SK-N-SH treated with all-trans-retinoic acid at 6 μM for 48 hours (cell line): ENCODE measurements at regions not wholly inside any gene's neighbourhood (a gene's known extent, or its start where the extent isn't known, plus 50 kb on each side); places are given as distances from the start of the nearest gene placed in this dataset.

Source experiments
- ATAC-seq: fragments of 200-7000 bp; cut with Tn5 transposase; 3 replicates; pipeline ENCODE4 v1.9.1; 2020; ENCODE audit warnings: mild to moderate bottlenecking, moderate library complexity
- ARNTL ChIP-seq: fragments of 450-650 bp; formaldehyde crosslinking; IDR thresholded peaks from 2 replicates; pipeline ENCODE4 v1.5.0; 2020; ENCODE audit warnings: low read depth, mild to moderate bottlenecking, moderate library complexity, borderline replicate concordance
- BACH2 ChIP-seq: fragments of 250-450 bp; sonication (Bioruptor Pico); IDR thresholded peaks from 2 replicates; pipeline ENCODE4 v1.9.0; 2021; ENCODE audit warnings: mild to moderate bottlenecking, borderline replicate concordance
- CREB5 ChIP-seq: fragments of 250-450 bp; sonication (Bioruptor Pico); IDR thresholded peaks from 2 replicates; pipeline ENCODE4 v1.5.1; 2020; ENCODE audit warnings: low read depth, mild to moderate bottlenecking, moderate library complexity
- CSRNP3 ChIP-seq: fragments of 250-450 bp; sonication (Bioruptor Pico); IDR thresholded peaks from 2 replicates; pipeline ENCODE4 v1.5.1; 2021; ENCODE audit warnings: mild to moderate bottlenecking, moderate library complexity
- ESRRG ChIP-seq: fragments of 250-450 bp; sonication (Bioruptor Pico); IDR thresholded peaks from 2 replicates; pipeline ENCODE4 v1.6.1; 2021; ENCODE audit warnings: mild to moderate bottlenecking
- GLIS3 ChIP-seq: fragments of 250-450 bp; sonication (Bioruptor Pico); IDR thresholded peaks from 2 replicates; pipeline ENCODE4 v1.5.0; 2020; ENCODE audit warnings: mild to moderate bottlenecking, moderate library complexity
- ISL1 ChIP-seq: fragments of 250-450 bp; sonication (Bioruptor Pico); IDR thresholded peaks from 2 replicates; pipeline ENCODE4 v2.1.2; 2022; ENCODE audit warnings: mild to moderate bottlenecking, moderate library complexity
- OSR1 ChIP-seq: fragments of 250-450 bp; sonication (Bioruptor Pico); IDR thresholded peaks from 2 replicates; pipeline ENCODE4 v1.8.0; 2022; ENCODE audit warnings: moderate library complexity, mild to moderate bottlenecking, inconsistent platforms
- PPARA ChIP-seq: fragments of 250-450 bp; sonication (Bioruptor Pico); IDR thresholded peaks from 2 replicates; pipeline ENCODE4 v1.5.0; 2020; ENCODE audit warnings: mild to moderate bottlenecking, borderline replicate concordance
- RARB ChIP-seq: fragments of 250-450 bp; sonication (Bioruptor Pico); IDR thresholded peaks from 2 replicates; pipeline ENCODE4 v1.8.0; 2021; ENCODE audit warnings: mild to moderate bottlenecking, moderate library complexity
- TCF4 ChIP-seq: fragments of 250-450 bp; sonication (Bioruptor Pico); IDR thresholded peaks from 2 replicates; pipeline ENCODE4 v1.8.0; 2021; ENCODE audit warnings: mild to moderate bottlenecking, moderate library complexity, borderline replicate concordance
- TOX ChIP-seq: fragments of 250-450 bp; sonication (Bioruptor Pico); IDR thresholded peaks from 2 replicates; pipeline ENCODE4 v1.8.0; 2021; ENCODE audit warnings: mild to moderate bottlenecking, moderate library complexity, borderline replicate concordance
- ZC3H10 ChIP-seq: fragments of 250-450 bp; sonication (Bioruptor Pico); IDR thresholded peaks from 2 replicates; pipeline ENCODE4 v1.5.1; 2021; ENCODE audit warnings: mild to moderate bottlenecking, moderate library complexity
- ZFP3 ChIP-seq: fragments of 250-450 bp; sonication (Bioruptor Pico); IDR thresholded peaks from 2 replicates; pipeline ENCODE4 v1.5.0; 2020; ENCODE audit warnings: mild to moderate bottlenecking, moderate library complexity
- ZFP30 ChIP-seq: fragments of 450-650 bp; formaldehyde crosslinking; IDR thresholded peaks from 2 replicates; pipeline ENCODE4 v1.5.0; 2022; ENCODE audit warnings: mild to moderate bottlenecking, moderate library complexity
- ZNF70 ChIP-seq: fragments of 450-650 bp; formaldehyde crosslinking; IDR thresholded peaks from 2 replicates; pipeline ENCODE4 v1.5.0; 2020; ENCODE audit warnings: mild to moderate bottlenecking, moderate library complexity
- ZNF8 ChIP-seq: fragments of 450-650 bp; formaldehyde crosslinking; IDR thresholded peaks from 2 replicates; pipeline ENCODE4 v1.5.0; 2020; ENCODE audit warnings: mild to moderate bottlenecking, moderate library complexity
- TF ChIP-seq, protein P1 (sequence below): fragments of 250-450 bp; sonication (Bioruptor Pico); IDR thresholded peaks from 2 replicates; pipeline ENCODE4 v1.8.0; 2021; ENCODE audit warnings: low read depth, mild to moderate bottlenecking, moderate library complexity, borderline replicate concordance
- TF ChIP-seq, protein P2 (sequence below): fragments of 250-450 bp; sonication (Bioruptor Pico); IDR thresholded peaks from 2 replicates; pipeline ENCODE4 v1.5.0; 2020; ENCODE audit warnings: mild to moderate bottlenecking, moderate library complexity
- TF ChIP-seq, protein P3 (sequence below): fragments of 250-450 bp; sonication (Bioruptor Pico); IDR thresholded peaks from 2 replicates; pipeline ENCODE4 v1.8.0; 2020; ENCODE audit warnings: mild to moderate bottlenecking, moderate library complexity, borderline replicate concordance

- no peak for ATAC-seq
- no peak for TF ChIP-seq ESRRG (CRISPR knock-in tag)
- no peak for TF ChIP-seq ZNF8 (CRISPR knock-in tag)
- TF ChIP-seq CSRNP3 (CRISPR knock-in tag) = no peak
- TF ChIP-seq, protein P1, sequence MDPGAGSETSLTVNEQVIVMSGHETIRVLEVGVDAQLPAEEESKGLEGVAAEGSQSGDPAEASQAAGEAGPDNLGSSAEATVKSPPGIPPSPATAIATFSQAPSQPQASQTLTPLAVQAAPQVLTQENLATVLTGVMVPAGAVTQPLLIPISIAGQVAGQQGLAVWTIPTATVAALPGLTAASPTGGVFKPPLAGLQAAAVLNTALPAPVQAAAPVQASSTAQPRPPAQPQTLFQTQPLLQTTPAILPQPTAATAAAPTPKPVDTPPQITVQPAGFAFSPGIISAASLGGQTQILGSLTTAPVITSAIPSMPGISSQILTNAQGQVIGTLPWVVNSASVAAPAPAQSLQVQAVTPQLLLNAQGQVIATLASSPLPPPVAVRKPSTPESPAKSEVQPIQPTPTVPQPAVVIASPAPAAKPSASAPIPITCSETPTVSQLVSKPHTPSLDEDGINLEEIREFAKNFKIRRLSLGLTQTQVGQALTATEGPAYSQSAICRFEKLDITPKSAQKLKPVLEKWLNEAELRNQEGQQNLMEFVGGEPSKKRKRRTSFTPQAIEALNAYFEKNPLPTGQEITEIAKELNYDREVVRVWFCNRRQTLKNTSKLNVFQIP (CRISPR knock-in tag) = no peak
- TF ChIP-seq PPARA = no peak
- TF ChIP-seq, protein P2, sequence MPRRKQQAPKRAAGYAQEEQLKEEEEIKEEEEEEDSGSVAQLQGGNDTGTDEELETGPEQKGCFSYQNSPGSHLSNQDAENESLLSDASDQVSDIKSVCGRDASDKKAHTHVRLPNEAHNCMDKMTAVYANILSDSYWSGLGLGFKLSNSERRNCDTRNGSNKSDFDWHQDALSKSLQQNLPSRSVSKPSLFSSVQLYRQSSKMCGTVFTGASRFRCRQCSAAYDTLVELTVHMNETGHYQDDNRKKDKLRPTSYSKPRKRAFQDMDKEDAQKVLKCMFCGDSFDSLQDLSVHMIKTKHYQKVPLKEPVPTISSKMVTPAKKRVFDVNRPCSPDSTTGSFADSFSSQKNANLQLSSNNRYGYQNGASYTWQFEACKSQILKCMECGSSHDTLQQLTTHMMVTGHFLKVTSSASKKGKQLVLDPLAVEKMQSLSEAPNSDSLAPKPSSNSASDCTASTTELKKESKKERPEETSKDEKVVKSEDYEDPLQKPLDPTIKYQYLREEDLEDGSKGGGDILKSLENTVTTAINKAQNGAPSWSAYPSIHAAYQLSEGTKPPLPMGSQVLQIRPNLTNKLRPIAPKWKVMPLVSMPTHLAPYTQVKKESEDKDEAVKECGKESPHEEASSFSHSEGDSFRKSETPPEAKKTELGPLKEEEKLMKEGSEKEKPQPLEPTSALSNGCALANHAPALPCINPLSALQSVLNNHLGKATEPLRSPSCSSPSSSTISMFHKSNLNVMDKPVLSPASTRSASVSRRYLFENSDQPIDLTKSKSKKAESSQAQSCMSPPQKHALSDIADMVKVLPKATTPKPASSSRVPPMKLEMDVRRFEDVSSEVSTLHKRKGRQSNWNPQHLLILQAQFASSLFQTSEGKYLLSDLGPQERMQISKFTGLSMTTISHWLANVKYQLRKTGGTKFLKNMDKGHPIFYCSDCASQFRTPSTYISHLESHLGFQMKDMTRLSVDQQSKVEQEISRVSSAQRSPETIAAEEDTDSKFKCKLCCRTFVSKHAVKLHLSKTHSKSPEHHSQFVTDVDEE (CRISPR knock-in tag) = no peak
- TF ChIP-seq BACH2 (CRISPR knock-in tag) = no peak
- TF ChIP-seq ZNF70 (CRISPR knock-in tag) = no peak
- no peak for TF ChIP-seq TCF4
- TF ChIP-seq ZFP3 (CRISPR knock-in tag) = no peak
- TF ChIP-seq RARB (CRISPR knock-in tag) = no peak
- TF ChIP-seq ZC3H10 = no peak
- no peak for TF ChIP-seq ISL1
- TF ChIP-seq CREB5 (CRISPR knock-in tag) = no peak
- TF ChIP-seq ARNTL (CRISPR knock-in tag) = no peak
- TF ChIP-seq OSR1 (CRISPR knock-in tag) = no peak
Measured at GRCh38 chr2:62344472-62344871, 148.6 kb downstream of the B3GNT2 start.

DNA sequence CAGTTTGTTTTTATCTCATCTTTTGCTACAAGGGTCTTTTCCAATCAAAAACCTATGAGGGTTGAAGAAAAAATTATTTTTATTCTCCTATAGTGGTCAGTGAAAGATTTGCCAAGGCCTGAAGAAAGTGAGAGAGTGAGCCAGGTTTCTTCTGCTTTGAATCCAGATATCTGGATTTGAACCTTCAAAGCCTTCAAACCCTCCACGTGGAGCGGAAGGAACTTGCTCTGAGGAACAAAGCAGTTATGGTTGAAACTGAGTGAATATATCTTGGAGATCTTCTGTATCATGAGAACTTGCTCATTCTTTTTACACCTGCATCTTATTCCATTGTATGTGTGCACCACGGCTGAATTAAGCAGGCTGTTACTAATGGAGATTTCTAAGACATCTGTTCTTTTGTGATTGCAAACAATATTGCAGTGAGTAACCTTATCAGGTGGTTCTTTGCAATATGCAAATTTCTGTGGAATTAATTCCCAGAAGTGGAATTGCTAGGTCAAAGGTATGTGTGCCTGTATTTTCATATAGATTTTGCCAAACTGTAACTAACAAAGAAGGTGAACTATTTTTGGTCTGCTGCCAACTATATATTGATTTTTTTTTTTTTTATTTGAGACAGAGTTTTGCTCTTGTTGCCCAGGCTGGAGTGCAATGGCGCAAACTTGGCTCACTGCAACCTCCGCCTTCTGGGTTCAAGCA lies 147.9 kb downstream of the B3GNT2 start:
- TF ChIP-seq ESRRG (CRISPR knock-in tag) = no peak
- TF ChIP-seq ZC3H10 = no peak
- TF ChIP-seq ISL1 = no peak
- TF ChIP-seq PPARA = no peak
- TF ChIP-seq, protein P3, sequence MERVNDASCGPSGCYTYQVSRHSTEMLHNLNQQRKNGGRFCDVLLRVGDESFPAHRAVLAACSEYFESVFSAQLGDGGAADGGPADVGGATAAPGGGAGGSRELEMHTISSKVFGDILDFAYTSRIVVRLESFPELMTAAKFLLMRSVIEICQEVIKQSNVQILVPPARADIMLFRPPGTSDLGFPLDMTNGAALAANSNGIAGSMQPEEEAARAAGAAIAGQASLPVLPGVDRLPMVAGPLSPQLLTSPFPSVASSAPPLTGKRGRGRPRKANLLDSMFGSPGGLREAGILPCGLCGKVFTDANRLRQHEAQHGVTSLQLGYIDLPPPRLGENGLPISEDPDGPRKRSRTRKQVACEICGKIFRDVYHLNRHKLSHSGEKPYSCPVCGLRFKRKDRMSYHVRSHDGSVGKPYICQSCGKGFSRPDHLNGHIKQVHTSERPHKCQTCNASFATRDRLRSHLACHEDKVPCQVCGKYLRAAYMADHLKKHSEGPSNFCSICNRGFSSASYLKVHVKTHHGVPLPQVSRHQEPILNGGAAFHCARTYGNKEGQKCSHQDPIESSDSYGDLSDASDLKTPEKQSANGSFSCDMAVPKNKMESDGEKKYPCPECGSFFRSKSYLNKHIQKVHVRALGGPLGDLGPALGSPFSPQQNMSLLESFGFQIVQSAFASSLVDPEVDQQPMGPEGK (CRISPR knock-in tag) = no peak
- TF ChIP-seq, protein P1 (CRISPR knock-in tag) = no peak
- TF ChIP-seq TCF4 = no peak
- no peak for TF ChIP-seq ARNTL (CRISPR knock-in tag)
- no peak for TF ChIP-seq TOX
- TF ChIP-seq GLIS3 = no peak
- TF ChIP-seq RARB (CRISPR knock-in tag) = no peak

GRCh38 chr2:62343206-62343605 lies 147.3 kb downstream of the B3GNT2 start:
- no peak for ATAC-seq
- TF ChIP-seq ZC3H10 (no peak), ZFP3 (CRISPR knock-in tag) (no peak), ESRRG (CRISPR knock-in tag) (no peak), ZNF8 (CRISPR knock-in tag) (no peak), RARB (CRISPR knock-in tag) (no peak), ZFP30 (CRISPR knock-in tag) (no peak)
- TF ChIP-seq, protein P2 (CRISPR knock-in tag) = no peak

More for the DNA sequence above, 147.9 kb downstream of the B3GNT2 start:
- ATAC-seq = no peak
